Effector memory CD4-positive, alpha-beta T cell (primary cell): ENCODE measurements at regions not wholly inside any gene's neighbourhood (a gene's known extent, or its start where the extent isn't known, plus 50 kb on each side); places are given as distances from the start of the nearest gene placed in this dataset.

Experiments used
- DNase-seq, 3 donors: peaks; one replicate each; pipeline ENCODE4 v3.0.0-alpha.2; 2020
- H3K27ac ChIP-seq: 2 replicates; pipeline ENCODE4 v1.7.0; 2013; ENCODE audit warnings: mild to moderate bottlenecking, low read length, moderate library complexity; ENCODE audit not compliant: insufficient read depth, poor library complexity, severe bottlenecking
- H3K27me3 ChIP-seq: replicated peaks from 2 replicates; pipeline ENCODE4 v1.7.0; 2013; ENCODE audit warnings: mild to moderate bottlenecking, low read length; ENCODE audit not compliant: insufficient read depth, control insufficient read depth, poor library complexity, severe bottlenecking
- H3K36me3 ChIP-seq: 2 replicates; pipeline ENCODE4 v1.7.0; 2013; ENCODE audit warnings: mild to moderate bottlenecking, low read length, moderate library complexity; ENCODE audit not compliant: control insufficient read depth, insufficient read depth
- H3K4me1 ChIP-seq: 2 replicates; pipeline ENCODE4 v1.7.0; 2013; ENCODE audit warnings: low read length, mild to moderate bottlenecking; ENCODE audit not compliant: control insufficient read depth, insufficient read depth, poor library complexity, severe bottlenecking
- H3K4me3 ChIP-seq: 2 replicates; pipeline ENCODE4 v1.7.0; 2013; ENCODE audit warnings: low read length, low read depth, mild to moderate bottlenecking; ENCODE audit not compliant: insufficient read depth, poor library complexity, severe bottlenecking
- H3K9me3 ChIP-seq: 2 replicates; pipeline ENCODE4 v1.7.0; 2013; ENCODE audit warnings: mild to moderate bottlenecking, low read length, moderate library complexity; ENCODE audit not compliant: control insufficient read depth

GRCh38 chr17:55635253-55635914, 87.3 kb downstream of the TMEM100 start:
- no peak for DNase-seq

GRCh38 chr17:55634702-55635101, 88.0 kb downstream of the TMEM100 start:
- Histone ChIP-seq H3K4me1 (no peaks in the 10 kb centered on the region), H3K36me3 (no peaks in the 10 kb centered on the region), H3K27ac (no peak overlapping the region), H3K9me3 (no peaks in the 10 kb centered on the region), H3K27me3 (no peaks in the 10 kb centered on the region), H3K4me3 (no peak overlapping the region)
- no peak for DNase-seq

More at GRCh38 chr17:55635253-55635914, 87.3 kb downstream of the TMEM100 start:
- Histone ChIP-seq H3K36me3 (no peaks in the 10 kb centered on the region), H3K27me3 (no peaks in the 10 kb centered on the region), H3K4me3 (no peak overlapping the region), H3K4me1 (no peaks in the 10 kb centered on the region), H3K27ac (no peak overlapping the region), H3K9me3 (no peaks in the 10 kb centered on the region)

- Histone ChIP-seq H3K4me3 (no peak overlapping the region), H3K9me3 (no peaks in the 10 kb centered on the region), H3K36me3 (no peaks in the 10 kb centered on the region), H3K4me1 (no peaks in the 10 kb centered on the region), H3K27ac (no peak overlapping the region), H3K27me3 (no peaks in the 10 kb centered on the region)
- no peak for DNase-seq
Measured at GRCh38 chr17:55632893-55633292, 89.8 kb downstream of the TMEM100 start.

GRCh38 chr17:55632236-55632635, 90.4 kb downstream of the TMEM100 start:
- Histone ChIP-seq H3K27ac (no peak overlapping the region), H3K4me3 (no peak overlapping the region), H3K4me1 (no peaks in the 10 kb centered on the region), H3K36me3 (no peaks in the 10 kb centered on the region), H3K27me3 (no peaks in the 10 kb centered on the region), H3K9me3 (no peaks in the 10 kb centered on the region)
- no peak for DNase-seq

- no peaks in the 10 kb centered on the region for H3K36me3 ChIP-seq
- H3K9me3 ChIP-seq = no peaks in the 10 kb centered on the region
- no peaks in the 10 kb centered on the region for H3K4me1 ChIP-seq
- no peak overlapping the region for H3K27ac ChIP-seq
- no peak for DNase-seq
- no peak overlapping the region for H3K4me3 ChIP-seq
- no peaks in the 10 kb centered on the region for H3K27me3 ChIP-seq
Measured at GRCh38 chr17:55629995-55630394, 92.7 kb downstream of the TMEM100 start.

- Histone ChIP-seq H3K4me1 (no peaks in the 10 kb centered on the region), H3K9me3 (no peaks in the 10 kb centered on the region), H3K4me3 (no peak overlapping the region), H3K27ac (no peak overlapping the region), H3K27me3 (no peaks in the 10 kb centered on the region), H3K36me3 (no peaks in the 10 kb centered on the region)
- no peak for DNase-seq
Measured at GRCh38 chr17:55625521-55625920, 97.1 kb downstream of the TMEM100 start.

- H3K27ac ChIP-seq = no peak overlapping the region
- no peak overlapping the region for H3K4me3 ChIP-seq
- H3K4me1 ChIP-seq = no peaks in the 10 kb centered on the region
- no peaks in the 10 kb centered on the region for H3K27me3 ChIP-seq
- no peak for DNase-seq
- H3K9me3 ChIP-seq = no peaks in the 10 kb centered on the region
- no peaks in the 10 kb centered on the region for H3K36me3 ChIP-seq
Measured at GRCh38 chr17:55624772-55625433, 97.8 kb downstream of the TMEM100 start.

- Histone ChIP-seq H3K4me1 (no peaks in the 10 kb centered on the region), H3K27me3 (no peaks in the 10 kb centered on the region), H3K36me3 (no peaks in the 10 kb centered on the region), H3K9me3 (no peaks in the 10 kb centered on the region), H3K27ac (no peak overlapping the region), H3K4me3 (no peak overlapping the region)
- no peak for DNase-seq
Measured at GRCh38 chr17:55622547-55622946, 100.1 kb downstream of the TMEM100 start.

GRCh38 chr17:55620945-55621344, 101.7 kb downstream of the TMEM100 start:
- Histone ChIP-seq H3K27ac (no peak overlapping the region), H3K4me3 (no peak overlapping the region), H3K27me3 (no peaks in the 10 kb centered on the region), H3K4me1 (no peaks in the 10 kb centered on the region), H3K36me3 (no peaks in the 10 kb centered on the region), H3K9me3 (no peaks in the 10 kb centered on the region)
- no peak for DNase-seq

DNA sequence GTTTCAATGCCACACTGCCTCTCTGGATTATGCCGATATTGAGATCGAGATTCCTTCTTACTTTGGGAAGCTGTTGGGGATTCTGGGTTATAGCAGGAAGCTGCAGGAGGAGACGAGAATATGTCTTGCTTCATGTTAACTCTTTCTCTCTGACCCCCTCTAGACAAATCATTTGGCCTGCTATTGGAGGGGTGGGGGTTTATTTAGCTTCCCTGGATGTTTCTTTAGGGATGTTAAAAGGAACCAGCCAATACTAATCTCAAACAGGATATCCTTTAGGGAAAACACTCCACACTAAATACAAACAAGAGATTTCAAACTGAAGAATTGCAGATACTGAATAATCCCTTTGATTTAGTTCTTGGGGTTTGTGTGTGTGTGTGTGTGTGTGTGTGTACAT, 102.6 kb downstream of the TMEM100 start:
- no peak overlapping the region for H3K27ac ChIP-seq
- H3K27me3 ChIP-seq = no peaks in the 10 kb centered on the region
- H3K4me3 ChIP-seq = no peak overlapping the region
- H3K9me3 ChIP-seq = no peaks in the 10 kb centered on the region
- H3K36me3 ChIP-seq = no peaks in the 10 kb centered on the region
- no peak for DNase-seq
- H3K4me1 ChIP-seq = no peaks in the 10 kb centered on the region
